ENCODE measurements at regions not wholly inside any gene's neighbourhood (a gene's known extent, or its start where the extent isn't known, plus 50 kb on each side); places are given as distances from the start of the nearest gene placed in this dataset.
"Not testable (repeated sequence)": the region's sequence is repeated elsewhere in the genome, so short reads cannot be mapped to it uniquely, and the experiment has no call there.

- no peak for DNase-seq (ENCODE audit: low read depth in 2 of 2)
These were observed 161.1 kb downstream of the PHF8 start for GRCh38 chrX:53883196-53883595.

- no peak for DNase-seq (ENCODE audit: low read depth in 2 of 2)
These were observed 161.9 kb downstream of the PHF8 start for GRCh38 chrX:53882331-53882730.

GRCh38 chrX:53880786-53881185 lies 163.5 kb downstream of the PHF8 start:
- DNase-seq (ENCODE audit: low read depth in 2 of 2) = not testable (repeated sequence)

GRCh38 chrX:53859890-53860289 lies 173.4 kb upstream of the HUWE1 start:
- DNase-seq (ENCODE audit: low read depth in 2 of 2) = no peak

- DNase-seq (ENCODE audit: low read depth in 2 of 2) = peak; percentile 37 to 41
These were observed 145.4 kb upstream of the HUWE1 start for GRCh38 chrX:53831662-53832635.

GRCh38 chrX:53824686-53825085 lies 138.2 kb upstream of the HUWE1 start:
- DNase-seq (ENCODE audit: low read depth in 2 of 2) = no peak

- not testable (repeated sequence) for DNase-seq (ENCODE audit: low read depth in 2 of 2)
These were observed 131.6 kb upstream of the HUWE1 start for GRCh38 chrX:53818115-53818514.

- DNase-seq (ENCODE audit: low read depth in 2 of 2) = no peak
These were observed 131.0 kb upstream of the HUWE1 start for GRCh38 chrX:53817548-53817947.

GRCh38 chrX:53813670-53814440 lies 127.3 kb upstream of the HUWE1 start:
- no peak for DNase-seq (ENCODE audit: low read depth in 2 of 2)

GRCh38 chrX:53798281-53798680 lies 111.8 kb upstream of the HUWE1 start:
- DNase-seq (ENCODE audit: low read depth in 2 of 2) = no peak

- no peak for DNase-seq (ENCODE audit: low read depth in 2 of 2)
These were observed 109.1 kb upstream of the HUWE1 start for GRCh38 chrX:53795576-53795975.

GRCh38 chrX:53794181-53794580 lies 107.7 kb upstream of the HUWE1 start:
- no peak for DNase-seq (ENCODE audit: low read depth in 2 of 2)

- no peak for DNase-seq (ENCODE audit: low read depth in 2 of 2)
These were observed 82.3 kb upstream of the HUWE1 start for GRCh38 chrX:53768865-53769264.

- no peak for DNase-seq (ENCODE audit: low read depth in 2 of 2)
These were observed 81.9 kb upstream of the HUWE1 start for GRCh38 chrX:53768451-53768850.

- no peak for DNase-seq (ENCODE audit: low read depth in 2 of 2)
These were observed 81.0 kb upstream of the HUWE1 start for GRCh38 chrX:53767544-53767943.

- not testable (repeated sequence) for DNase-seq (ENCODE audit: low read depth in 2 of 2)
These were observed 70.7 kb upstream of the HUWE1 start for GRCh38 chrX:53757181-53757580.

GRCh38 chrX:53746718-53747117 lies 60.2 kb upstream of the HUWE1 start:
- no peak for DNase-seq (ENCODE audit: low read depth in 2 of 2)

- no peak for DNase-seq (ENCODE audit: low read depth in 2 of 2)
These were observed 56.7 kb upstream of the HUWE1 start for GRCh38 chrX:53743244-53743643.

- no peak for DNase-seq (ENCODE audit: low read depth in 2 of 2)
These were observed 51.9 kb upstream of the HUWE1 start for GRCh38 chrX:53738370-53738906.
